ENCODE measurements at regions not wholly inside any gene's neighbourhood (a gene's known extent, or its start where the extent isn't known, plus 50 kb on each side); places are given as distances from the start of the nearest gene placed in this dataset.

GRCh38 chr2:217118559-217119284 is 258.9 kb upstream of the TNP1 start:
- Histone ChIP-seq H3K4me3 (ENCODE audit: low read depth, low read length, poor library complexity, severe bottlenecking) (no peak overlapping the region), H3K27ac (ENCODE audit: low read depth, low read length, poor library complexity, severe bottlenecking) (no peak overlapping the region), H3K9me3 (ENCODE audit: low read depth, low read length, poor library complexity, severe bottlenecking) (no peaks in the 10 kb centered on the region), H3K27me3 (replicated peaks; ENCODE audit: insufficient read depth, low read depth, low read length, poor library complexity) (no peaks in the 10 kb centered on the region), H3K4me1 (ENCODE audit: insufficient read depth, low read length, poor library complexity, severe bottlenecking) (no peaks in the 10 kb centered on the region), H3K36me3 (ENCODE audit: insufficient read depth, low read length, poor library complexity, severe bottlenecking) (no peaks in the 10 kb centered on the region)
- CTCF ChIA-PET, result no interaction called here
- POLR2A ChIA-PET (ENCODE audit: low non-redundant PET), result no interaction called here
- TF ChIP-seq EZH2 (IDR thresholded peaks at IDR 0.05; ENCODE audit: borderline replicate concordance, low read depth, low read length, poor library complexity, severe bottlenecking) (no peak), CTCF (conservative IDR thresholded peaks at IDR 0.05; ENCODE audit: low read depth, low read length) (no peak)
- intact Hi-C loops (cut with micrococcal nuclease; ENCODE audit: unreplicated experiment), result no loop called here
- DNase-seq (ENCODE audit: low spot score), result no peak
- BruUV-seq (replicated peaks), result no TSS peak

- Histone ChIP-seq H3K27me3 (replicated peaks; ENCODE audit: insufficient read depth, low read depth, low read length, poor library complexity) (no peaks in the 10 kb centered on the region), H3K36me3 (ENCODE audit: insufficient read depth, low read length, poor library complexity, severe bottlenecking) (no peaks in the 10 kb centered on the region), H3K4me1 (ENCODE audit: insufficient read depth, low read length, poor library complexity, severe bottlenecking) (no peaks in the 10 kb centered on the region), H3K27ac (ENCODE audit: low read depth, low read length, poor library complexity, severe bottlenecking) (no peak overlapping the region), H3K4me3 (ENCODE audit: low read depth, low read length, poor library complexity, severe bottlenecking) (no peak overlapping the region), H3K9me3 (ENCODE audit: low read depth, low read length, poor library complexity, severe bottlenecking) (no peaks in the 10 kb centered on the region)
- intact Hi-C loops (cut with micrococcal nuclease; ENCODE audit: unreplicated experiment), result no loop called here
- CTCF ChIA-PET, result no interaction called here
- DNase-seq (ENCODE audit: low spot score), result no peak
- TF ChIP-seq CTCF (conservative IDR thresholded peaks at IDR 0.05; ENCODE audit: low read depth, low read length), result no peak
- TF ChIP-seq EZH2 (IDR thresholded peaks at IDR 0.05; ENCODE audit: borderline replicate concordance, low read depth, low read length, poor library complexity, severe bottlenecking), result no peak
- no TSS peak for BruUV-seq (replicated peaks)
- POLR2A ChIA-PET (ENCODE audit: low non-redundant PET), result no interaction called here
Measured at GRCh38 chr2:217117523-217117922, 257.7 kb upstream of the TNP1 start.

GRCh38 chr2:217116610-217117009 is 256.7 kb upstream of the TNP1 start:
- CTCF ChIA-PET, result no interaction called here
- Histone ChIP-seq H3K36me3 (ENCODE audit: insufficient read depth, low read length, poor library complexity, severe bottlenecking) (no peaks in the 10 kb centered on the region), H3K27me3 (replicated peaks; ENCODE audit: insufficient read depth, low read depth, low read length, poor library complexity) (no peaks in the 10 kb centered on the region), H3K9me3 (ENCODE audit: low read depth, low read length, poor library complexity, severe bottlenecking) (no peaks in the 10 kb centered on the region), H3K27ac (ENCODE audit: low read depth, low read length, poor library complexity, severe bottlenecking) (no peak overlapping the region), H3K4me1 (ENCODE audit: insufficient read depth, low read length, poor library complexity, severe bottlenecking) (no peaks in the 10 kb centered on the region), H3K4me3 (ENCODE audit: low read depth, low read length, poor library complexity, severe bottlenecking) (no peak overlapping the region)
- TF ChIP-seq CTCF (conservative IDR thresholded peaks at IDR 0.05; ENCODE audit: low read depth, low read length) (no peak), EZH2 (IDR thresholded peaks at IDR 0.05; ENCODE audit: borderline replicate concordance, low read depth, low read length, poor library complexity, severe bottlenecking) (no peak)
- POLR2A ChIA-PET (ENCODE audit: low non-redundant PET), result no interaction called here
- intact Hi-C loops (cut with micrococcal nuclease; ENCODE audit: unreplicated experiment), result no loop called here
- no peak for DNase-seq (ENCODE audit: low spot score)
- no TSS peak for BruUV-seq (replicated peaks)
